HepG2 (cell line): ENCODE measurements at regions not wholly inside any gene's neighbourhood (a gene's known extent, or its start where the extent isn't known, plus 50 kb on each side); places are given as distances from the start of the nearest gene placed in this dataset.

Experiments
- CTCF ChIP-seq: sonication (generic); formaldehyde crosslinking; IDR thresholded peaks from 2 replicates; pipeline ENCODE4 v1.5.0; 2020; ENCODE audit warnings: mild to moderate bottlenecking, missing genetic modification reagents, moderate library complexity
- FOXM1 ChIP-seq: sonication (generic); formaldehyde crosslinking; IDR thresholded peaks from 2 replicates; pipeline ENCODE4 v1.5.0; 2020; ENCODE audit warnings: missing genetic modification reagents
- TF ChIP-seq, protein P1 (sequence below): IDR thresholded peaks from 2 replicates; pipeline ENCODE4 v1.6.1; 2016
- TF ChIP-seq, protein P2 (sequence below), 2 experiments: IDR thresholded peaks; 2 replicates each; pipeline ENCODE4 v1.6.1; 2011 to 2012; ENCODE audit warnings: low read length in 2 of 2, borderline replicate concordance in 1 of 2, low read depth in 1 of 2, mild to moderate bottlenecking in 1 of 2, moderate library complexity in 1 of 2

GRCh38 chr4:147059064-147059731 is 113.5 kb upstream of the TTC29 start:
- TF ChIP-seq CTCF (CRISPR knock-in tag) (no peak), FOXM1 (CRISPR knock-in tag) (no peak)
- TF ChIP-seq, protein P1, sequence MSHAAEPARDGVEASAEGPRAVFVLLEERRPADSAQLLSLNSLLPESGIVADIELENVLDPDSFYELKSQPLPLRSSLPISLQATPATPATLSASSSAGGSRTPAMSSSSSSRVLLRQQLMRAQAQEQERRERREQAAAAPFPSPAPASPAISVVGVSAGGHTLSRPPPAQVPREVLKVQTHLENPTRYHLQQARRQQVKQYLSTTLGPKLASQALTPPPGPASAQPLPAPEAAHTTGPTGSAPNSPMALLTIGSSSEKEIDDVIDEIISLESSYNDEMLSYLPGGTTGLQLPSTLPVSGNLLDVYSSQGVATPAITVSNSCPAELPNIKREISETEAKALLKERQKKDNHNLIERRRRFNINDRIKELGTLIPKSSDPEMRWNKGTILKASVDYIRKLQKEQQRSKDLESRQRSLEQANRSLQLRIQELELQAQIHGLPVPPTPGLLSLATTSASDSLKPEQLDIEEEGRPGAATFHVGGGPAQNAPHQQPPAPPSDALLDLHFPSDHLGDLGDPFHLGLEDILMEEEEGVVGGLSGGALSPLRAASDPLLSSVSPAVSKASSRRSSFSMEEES (CRISPR knock-in tag) = no peak
- TF ChIP-seq, protein P2, sequence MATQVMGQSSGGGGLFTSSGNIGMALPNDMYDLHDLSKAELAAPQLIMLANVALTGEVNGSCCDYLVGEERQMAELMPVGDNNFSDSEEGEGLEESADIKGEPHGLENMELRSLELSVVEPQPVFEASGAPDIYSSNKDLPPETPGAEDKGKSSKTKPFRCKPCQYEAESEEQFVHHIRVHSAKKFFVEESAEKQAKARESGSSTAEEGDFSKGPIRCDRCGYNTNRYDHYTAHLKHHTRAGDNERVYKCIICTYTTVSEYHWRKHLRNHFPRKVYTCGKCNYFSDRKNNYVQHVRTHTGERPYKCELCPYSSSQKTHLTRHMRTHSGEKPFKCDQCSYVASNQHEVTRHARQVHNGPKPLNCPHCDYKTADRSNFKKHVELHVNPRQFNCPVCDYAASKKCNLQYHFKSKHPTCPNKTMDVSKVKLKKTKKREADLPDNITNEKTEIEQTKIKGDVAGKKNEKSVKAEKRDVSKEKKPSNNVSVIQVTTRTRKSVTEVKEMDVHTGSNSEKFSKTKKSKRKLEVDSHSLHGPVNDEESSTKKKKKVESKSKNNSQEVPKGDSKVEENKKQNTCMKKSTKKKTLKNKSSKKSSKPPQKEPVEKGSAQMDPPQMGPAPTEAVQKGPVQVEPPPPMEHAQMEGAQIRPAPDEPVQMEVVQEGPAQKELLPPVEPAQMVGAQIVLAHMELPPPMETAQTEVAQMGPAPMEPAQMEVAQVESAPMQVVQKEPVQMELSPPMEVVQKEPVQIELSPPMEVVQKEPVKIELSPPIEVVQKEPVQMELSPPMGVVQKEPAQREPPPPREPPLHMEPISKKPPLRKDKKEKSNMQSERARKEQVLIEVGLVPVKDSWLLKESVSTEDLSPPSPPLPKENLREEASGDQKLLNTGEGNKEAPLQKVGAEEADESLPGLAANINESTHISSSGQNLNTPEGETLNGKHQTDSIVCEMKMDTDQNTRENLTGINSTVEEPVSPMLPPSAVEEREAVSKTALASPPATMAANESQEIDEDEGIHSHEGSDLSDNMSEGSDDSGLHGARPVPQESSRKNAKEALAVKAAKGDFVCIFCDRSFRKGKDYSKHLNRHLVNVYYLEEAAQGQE (IDR thresholded peaks at IDR 0.05; ENCODE audit: borderline replicate concordance in 1 of 2, low read depth in 1 of 2, low read length in 2 of 2) = no peak
